ENCODE measurements at regions not wholly inside any gene's neighbourhood (a gene's known extent, or its start where the extent isn't known, plus 50 kb on each side); places are given as distances from the start of the nearest gene placed in this dataset.

DNA sequence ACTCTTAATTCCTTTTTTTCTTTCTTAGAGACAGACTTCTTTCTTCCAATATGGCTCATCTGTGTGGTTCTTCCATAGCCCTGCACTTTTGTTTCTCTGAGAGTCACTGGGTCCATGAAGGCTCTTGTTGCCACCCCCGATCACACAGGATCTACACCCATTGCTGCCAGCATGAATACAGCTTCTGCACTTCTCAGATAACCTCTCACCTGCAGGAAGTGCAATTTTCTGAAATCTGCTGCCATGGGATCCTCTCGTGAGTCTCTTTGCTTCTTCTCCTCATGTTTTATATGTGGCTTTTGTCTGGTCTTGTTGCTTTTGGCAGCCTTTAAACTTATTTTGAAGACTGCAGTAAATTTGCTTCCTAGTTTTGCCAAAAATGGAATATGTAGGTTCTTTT, 171.2 kb downstream of the TMEM167A start:
- TF ChIP-seq, protein P1, sequence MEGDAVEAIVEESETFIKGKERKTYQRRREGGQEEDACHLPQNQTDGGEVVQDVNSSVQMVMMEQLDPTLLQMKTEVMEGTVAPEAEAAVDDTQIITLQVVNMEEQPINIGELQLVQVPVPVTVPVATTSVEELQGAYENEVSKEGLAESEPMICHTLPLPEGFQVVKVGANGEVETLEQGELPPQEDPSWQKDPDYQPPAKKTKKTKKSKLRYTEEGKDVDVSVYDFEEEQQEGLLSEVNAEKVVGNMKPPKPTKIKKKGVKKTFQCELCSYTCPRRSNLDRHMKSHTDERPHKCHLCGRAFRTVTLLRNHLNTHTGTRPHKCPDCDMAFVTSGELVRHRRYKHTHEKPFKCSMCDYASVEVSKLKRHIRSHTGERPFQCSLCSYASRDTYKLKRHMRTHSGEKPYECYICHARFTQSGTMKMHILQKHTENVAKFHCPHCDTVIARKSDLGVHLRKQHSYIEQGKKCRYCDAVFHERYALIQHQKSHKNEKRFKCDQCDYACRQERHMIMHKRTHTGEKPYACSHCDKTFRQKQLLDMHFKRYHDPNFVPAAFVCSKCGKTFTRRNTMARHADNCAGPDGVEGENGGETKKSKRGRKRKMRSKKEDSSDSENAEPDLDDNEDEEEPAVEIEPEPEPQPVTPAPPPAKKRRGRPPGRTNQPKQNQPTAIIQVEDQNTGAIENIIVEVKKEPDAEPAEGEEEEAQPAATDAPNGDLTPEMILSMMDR (conservative IDR thresholded peaks at IDR 0.05; ENCODE audit: low read length): no peak
- TF ChIP-seq EZH2phosphoT487 (IDR thresholded peaks at IDR 0.05; ENCODE audit: borderline replicate concordance, low read depth, low read length): no peak
